WERI-Rb-1 (cell line): ENCODE measurements at regions not wholly inside any gene's neighbourhood (a gene's known extent, or its start where the extent isn't known, plus 50 kb on each side); places are given as distances from the start of the nearest gene placed in this dataset.

Source experiments
- DNase-seq: peaks from one replicate; pipeline ENCODE4 v3.0.0-alpha.2; 2020
- H3K27ac ChIP-seq: fragments of 250-450 bp; sonication (Bioruptor Pico); 2 replicates; pipeline ENCODE4 v1.5.1; 2020; ENCODE audit warnings: mild to moderate bottlenecking, moderate library complexity
- H3K27me3 ChIP-seq: fragments of 250-450 bp; sonication (Bioruptor Pico); 2 replicates; pipeline ENCODE4 v1.5.1; 2021; ENCODE audit warnings: mild to moderate bottlenecking, low read depth, moderate library complexity; ENCODE audit not compliant: insufficient read depth, severe bottlenecking
- H3K36me3 ChIP-seq: fragments of 250-450 bp; sonication (Bioruptor Pico); 2 replicates; pipeline ENCODE4 v1.5.1; 2020; ENCODE audit warnings: mild to moderate bottlenecking, moderate library complexity
- H3K4me3 ChIP-seq: 2 replicates; pipeline ENCODE4 v1.5.1; 2011; ENCODE audit warnings: low read depth, mild to moderate bottlenecking, control low read depth, low read length
- H3K9me3 ChIP-seq: fragments of 250-450 bp; sonication (Bioruptor Pico); 2 replicates; pipeline ENCODE4 v1.5.1; 2021; ENCODE audit warnings: mild to moderate bottlenecking, moderate library complexity; ENCODE audit not compliant: severe bottlenecking
- TF ChIP-seq, protein P1 (sequence below): IDR thresholded peaks from 2 replicates; pipeline ENCODE4 v1.5.1; 2011; ENCODE audit warnings: low read depth, mild to moderate bottlenecking, control low read depth, inconsistent platforms, low read length

DNA sequence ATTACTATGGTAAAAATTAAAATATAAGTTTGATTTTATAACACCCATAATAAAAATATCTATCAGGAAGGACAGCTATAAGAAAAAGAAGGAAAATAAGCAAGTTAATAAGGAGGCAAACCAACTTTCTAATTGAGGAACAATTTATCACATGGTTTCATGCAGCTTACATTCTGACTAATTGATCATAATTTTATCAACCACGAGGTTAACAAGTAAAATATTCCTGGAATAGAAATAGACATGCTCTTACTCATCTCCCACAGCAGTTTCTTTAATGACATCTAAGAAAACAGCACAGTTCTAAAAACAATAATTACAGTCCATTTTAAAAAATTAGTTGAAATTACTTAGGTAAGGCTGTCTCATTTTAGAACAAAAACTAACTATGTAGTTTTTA, 130.8 kb upstream of the KRR1 start:
- no peak overlapping the region for H3K4me3 ChIP-seq
- no peaks in the 10 kb centered on the region for H3K36me3 ChIP-seq
- DNase-seq, result no peak
- H3K9me3 ChIP-seq, result no peaks in the 10 kb centered on the region
- H3K27me3 ChIP-seq, result no peaks in the 10 kb centered on the region
- TF ChIP-seq, protein P1, sequence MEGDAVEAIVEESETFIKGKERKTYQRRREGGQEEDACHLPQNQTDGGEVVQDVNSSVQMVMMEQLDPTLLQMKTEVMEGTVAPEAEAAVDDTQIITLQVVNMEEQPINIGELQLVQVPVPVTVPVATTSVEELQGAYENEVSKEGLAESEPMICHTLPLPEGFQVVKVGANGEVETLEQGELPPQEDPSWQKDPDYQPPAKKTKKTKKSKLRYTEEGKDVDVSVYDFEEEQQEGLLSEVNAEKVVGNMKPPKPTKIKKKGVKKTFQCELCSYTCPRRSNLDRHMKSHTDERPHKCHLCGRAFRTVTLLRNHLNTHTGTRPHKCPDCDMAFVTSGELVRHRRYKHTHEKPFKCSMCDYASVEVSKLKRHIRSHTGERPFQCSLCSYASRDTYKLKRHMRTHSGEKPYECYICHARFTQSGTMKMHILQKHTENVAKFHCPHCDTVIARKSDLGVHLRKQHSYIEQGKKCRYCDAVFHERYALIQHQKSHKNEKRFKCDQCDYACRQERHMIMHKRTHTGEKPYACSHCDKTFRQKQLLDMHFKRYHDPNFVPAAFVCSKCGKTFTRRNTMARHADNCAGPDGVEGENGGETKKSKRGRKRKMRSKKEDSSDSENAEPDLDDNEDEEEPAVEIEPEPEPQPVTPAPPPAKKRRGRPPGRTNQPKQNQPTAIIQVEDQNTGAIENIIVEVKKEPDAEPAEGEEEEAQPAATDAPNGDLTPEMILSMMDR, result no peak
- H3K27ac ChIP-seq, result no peak overlapping the region

- Histone ChIP-seq H3K27ac (no peak overlapping the region), H3K27me3 (no peaks in the 10 kb centered on the region), H3K36me3 (no peaks in the 10 kb centered on the region), H3K9me3 (no peaks in the 10 kb centered on the region), H3K4me3 (no peak overlapping the region)
- DNase-seq, result no peak
- TF ChIP-seq, protein P1, result no peak
Observed at GRCh38 chr12:75641031-75641780, 129.8 kb upstream of the KRR1 start.

GRCh38 chr12:75638792-75639191, 127.4 kb upstream of the KRR1 start:
- H3K27me3 ChIP-seq, result no peaks in the 10 kb centered on the region
- no peaks in the 10 kb centered on the region for H3K36me3 ChIP-seq
- TF ChIP-seq, protein P1, result no peak
- no peak for DNase-seq
- H3K9me3 ChIP-seq, result no peaks in the 10 kb centered on the region
- no peak overlapping the region for H3K27ac ChIP-seq
- no peak overlapping the region for H3K4me3 ChIP-seq

- H3K9me3 ChIP-seq, result no peaks in the 10 kb centered on the region
- H3K27ac ChIP-seq, result no peak overlapping the region
- TF ChIP-seq, protein P1, result no peak
- no peak overlapping the region for H3K4me3 ChIP-seq
- H3K36me3 ChIP-seq, result no peaks in the 10 kb centered on the region
- no peak for DNase-seq
- H3K27me3 ChIP-seq, result no peaks in the 10 kb centered on the region
Observed at GRCh38 chr12:75636607-75637006, 125.2 kb upstream of the KRR1 start.

DNA sequence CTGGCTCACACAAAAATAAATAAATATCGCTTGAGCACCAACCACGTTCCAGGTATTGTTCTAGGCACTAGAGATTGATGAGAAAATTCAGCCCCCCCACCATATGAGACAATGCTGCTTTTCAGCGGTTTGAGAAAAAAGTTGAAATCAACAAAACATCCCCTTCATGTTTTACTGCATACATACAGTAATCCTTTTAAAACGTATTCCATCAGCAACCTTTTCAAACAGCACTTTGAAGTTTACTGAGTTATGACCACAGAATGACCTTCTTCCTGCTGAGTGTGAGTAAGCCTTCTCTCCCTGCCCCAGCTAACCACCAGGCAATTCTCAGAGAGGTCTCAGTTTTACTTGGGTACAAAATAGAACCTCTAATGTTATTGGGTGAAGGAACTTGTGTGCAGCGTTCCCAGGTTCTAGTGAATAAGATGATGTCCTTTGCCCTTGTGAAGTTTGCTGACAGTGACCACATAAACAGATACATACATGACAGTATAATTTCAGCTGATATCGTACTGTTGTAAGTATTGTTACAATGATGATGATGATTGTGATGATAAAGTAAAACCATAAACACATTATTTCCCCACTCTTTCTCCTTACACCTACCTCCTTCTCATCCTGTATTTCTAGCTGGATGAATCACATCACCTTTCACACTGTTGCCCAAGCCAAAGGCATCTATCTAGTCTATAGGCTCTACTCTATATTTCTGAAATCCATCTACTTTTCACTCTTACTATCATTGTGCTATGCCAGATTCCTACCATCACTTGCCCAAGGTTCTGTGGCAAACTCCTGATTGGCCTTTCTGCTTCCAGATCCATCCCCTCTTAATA, 124.4 kb upstream of the KRR1 start:
- Histone ChIP-seq H3K27ac (no peak overlapping the region), H3K9me3 (no peaks in the 10 kb centered on the region), H3K27me3 (no peaks in the 10 kb centered on the region), H3K4me3 (no peak overlapping the region), H3K36me3 (no peaks in the 10 kb centered on the region)
- no peak for DNase-seq
- TF ChIP-seq, protein P1, result no peak
